ENCODE measurements at regions not wholly inside any gene's neighbourhood (a gene's known extent, or its start where the extent isn't known, plus 50 kb on each side); places are given as distances from the start of the nearest gene placed in this dataset.

- ChIA-PET CTCF (no interaction called here), POLR2A (no interaction called here)
- Histone ChIP-seq H3K36me3 (ENCODE audit: control insufficient read depth in 2 of 2, insufficient read depth in 1 of 2, low read length in 2 of 2) (no peaks in the 10 kb centered on the region), H3K9me3 (ENCODE audit: control insufficient read depth, insufficient read depth, low read depth, low read length) (no peaks in the 10 kb centered on the region), H3K27ac (ENCODE audit: extremely low read depth, low read depth, low read length) (no peak overlapping the region), H3K4me3 (ENCODE audit: low read depth, low read length) (no peak overlapping the region), H3K4me1 (ENCODE audit: control insufficient read depth, insufficient read depth, low read length) (no peaks in the 10 kb centered on the region)
- TF ChIP-seq ZNF391 (tag by site-specific recombination; IDR thresholded peaks at IDR 0.05; ENCODE audit: borderline replicate concordance, low read depth): no peak
- TF ChIP-seq ZNF341 (tag by site-specific recombination; IDR thresholded peaks at IDR 0.05; ENCODE audit: low read depth): no peak
- TF ChIP-seq ZIC2 (tag by site-specific recombination; IDR thresholded peaks at IDR 0.05): no peak
- TF ChIP-seq, protein P1, sequence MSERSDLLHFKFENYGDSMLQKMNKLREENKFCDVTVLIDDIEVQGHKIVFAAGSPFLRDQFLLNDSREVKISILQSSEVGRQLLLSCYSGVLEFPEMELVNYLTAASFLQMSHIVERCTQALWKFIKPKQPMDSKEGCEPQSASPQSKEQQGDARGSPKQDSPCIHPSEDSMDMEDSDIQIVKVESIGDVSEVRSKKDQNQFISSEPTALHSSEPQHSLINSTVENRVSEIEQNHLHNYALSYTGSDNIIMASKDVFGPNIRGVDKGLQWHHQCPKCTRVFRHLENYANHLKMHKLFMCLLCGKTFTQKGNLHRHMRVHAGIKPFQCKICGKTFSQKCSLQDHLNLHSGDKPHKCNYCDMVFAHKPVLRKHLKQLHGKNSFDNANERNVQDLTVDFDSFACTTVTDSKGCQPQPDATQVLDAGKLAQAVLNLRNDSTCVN (tag by site-specific recombination; optimal IDR thresholded peaks at IDR 0.05): no peak
- TF ChIP-seq PBX3 (CRISPR knock-in tag; IDR thresholded peaks at IDR 0.05): no peak
- no peak for TF ChIP-seq BCL11B (tag by site-specific recombination; IDR thresholded peaks at IDR 0.05; ENCODE audit: low read depth)
- no peak for TF ChIP-seq ZNF600 (tag by site-specific recombination; IDR thresholded peaks at IDR 0.05)
- TF ChIP-seq KLF10 (tag by site-specific recombination; IDR thresholded peaks at IDR 0.05): no peak
- TF ChIP-seq ZFP3 (tag by site-specific recombination; IDR thresholded peaks at IDR 0.05; ENCODE audit: low read depth): no peak
- TF ChIP-seq ZNF521 (tag by site-specific recombination; IDR thresholded peaks at IDR 0.05): no peak
- TF ChIP-seq YY2 (tag by site-specific recombination; IDR thresholded peaks at IDR 0.05): no peak
Measured at GRCh38 chr14:46444666-46445065, 206.9 kb downstream of the RPL10L start.

DNA sequence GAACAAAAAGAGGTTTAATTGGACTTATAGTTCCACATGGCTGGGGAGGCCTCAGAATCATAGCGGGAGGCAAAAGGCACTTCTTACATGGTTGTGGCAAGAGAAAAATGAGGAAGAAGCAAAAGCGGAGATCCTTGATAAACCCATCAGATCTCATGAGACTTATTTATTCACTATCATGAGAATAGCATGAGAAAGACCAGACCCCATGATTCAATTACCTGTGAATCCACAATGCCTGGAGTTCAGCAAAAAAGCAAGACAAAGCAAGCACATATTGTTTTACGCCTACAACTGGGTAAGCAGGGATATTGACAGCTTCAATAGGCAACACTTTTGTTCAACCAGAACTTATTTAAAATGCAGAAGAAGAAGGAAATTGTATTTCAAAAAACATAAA lies 218.2 kb downstream of the RPL10L start:
- Histone ChIP-seq H3K4me3 (ENCODE audit: low read depth, low read length) (no peak overlapping the region), H3K9me3 (ENCODE audit: control insufficient read depth, insufficient read depth, low read depth, low read length) (no peaks in the 10 kb centered on the region), H3K36me3 (ENCODE audit: control insufficient read depth in 2 of 2, insufficient read depth in 1 of 2, low read length in 2 of 2) (no peaks in the 10 kb centered on the region), H3K4me1 (ENCODE audit: control insufficient read depth, insufficient read depth, low read length) (no peaks in the 10 kb centered on the region), H3K27ac (ENCODE audit: extremely low read depth, low read depth, low read length) (no peak overlapping the region)
- TF ChIP-seq ZNF155 (tag by site-specific recombination; IDR thresholded peaks at IDR 0.05): no peak
- TF ChIP-seq ZNF704 (tag by site-specific recombination; IDR thresholded peaks at IDR 0.05): no peak
- TF ChIP-seq ZNF10 (tag by site-specific recombination; IDR thresholded peaks at IDR 0.05): no peak
- no peak for TF ChIP-seq ZBTB44 (tag by site-specific recombination; IDR thresholded peaks at IDR 0.05)
- no peak for TF ChIP-seq ZNF311 (tag by site-specific recombination; IDR thresholded peaks at IDR 0.05; ENCODE audit: borderline replicate concordance)
- TF ChIP-seq ZNF76 (tag by site-specific recombination; IDR thresholded peaks at IDR 0.05; ENCODE audit: borderline replicate concordance, low read depth): no peak
- TF ChIP-seq KLF8 (tag by site-specific recombination; IDR thresholded peaks at IDR 0.05): no peak
- ChIA-PET POLR2A (no interaction called here), CTCF (no interaction called here)

GRCh38 chr14:46432516-46432915 lies 219.1 kb downstream of the RPL10L start:
- Histone ChIP-seq H3K27ac (ENCODE audit: extremely low read depth, low read depth, low read length) (no peak overlapping the region), H3K4me3 (ENCODE audit: low read depth, low read length) (no peak overlapping the region), H3K36me3 (ENCODE audit: control insufficient read depth in 2 of 2, insufficient read depth in 1 of 2, low read length in 2 of 2) (no peaks in the 10 kb centered on the region), H3K9me3 (ENCODE audit: control insufficient read depth, insufficient read depth, low read depth, low read length) (no peaks in the 10 kb centered on the region), H3K4me1 (ENCODE audit: control insufficient read depth, insufficient read depth, low read length) (no peaks in the 10 kb centered on the region)
- POLR2A ChIA-PET: no interaction called here
- CTCF ChIA-PET: no interaction called here
- TF ChIP-seq ZNF2 (tag by site-specific recombination; IDR thresholded peaks at IDR 0.05): no peak
